CD4-positive, alpha-beta T cell treated with Interleukin-4 for 4 hours (primary cell): ENCODE measurements at regions not wholly inside any gene's neighbourhood (a gene's known extent, or its start where the extent isn't known, plus 50 kb on each side); places are given as distances from the start of the nearest gene placed in this dataset.
"Not testable (repeated sequence)": the region's sequence is repeated elsewhere in the genome, so short reads cannot be mapped to it uniquely, and the experiment has no call there.

Experiments
- DNase-seq: peaks from one replicate; pipeline ENCODE4 v3.0.0-alpha.2; 2020

- not testable (repeated sequence) for DNase-seq
Measured at GRCh38 chr16:88202856-88203681, 179.7 kb upstream of the ZNF469 start.

GRCh38 chr16:88204131-88205110 is 178.3 kb upstream of the ZNF469 start:
- not testable (repeated sequence) for DNase-seq

- DNase-seq = not testable (repeated sequence)
Measured at GRCh38 chr16:88205482-88205881, 177.3 kb upstream of the ZNF469 start.

GRCh38 chr16:88206006-88206405 is 176.8 kb upstream of the ZNF469 start:
- DNase-seq = not testable (repeated sequence)

- DNase-seq = not testable (repeated sequence)
Measured at GRCh38 chr16:88206516-88206915, 176.2 kb upstream of the ZNF469 start.

DNA sequence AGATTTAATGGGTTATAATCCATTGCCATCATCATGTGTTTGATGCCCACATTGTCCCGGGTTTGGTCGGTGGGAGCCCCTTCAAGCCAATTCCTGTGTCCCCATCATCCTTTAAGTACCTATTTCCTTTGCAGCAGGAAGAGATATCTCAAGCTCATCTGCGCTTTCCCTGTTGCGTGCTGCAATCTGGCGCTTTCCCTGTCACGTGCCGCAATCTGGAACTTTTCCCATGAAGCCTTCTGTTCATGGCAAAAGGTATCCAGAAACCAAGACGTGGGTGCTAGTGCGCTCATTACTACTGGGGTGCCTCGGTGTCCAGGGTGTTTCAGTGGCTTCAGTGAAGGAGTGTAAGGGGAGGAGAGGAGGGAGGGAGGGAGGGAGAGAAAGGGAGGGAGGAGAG is 174.6 kb upstream of the ZNF469 start:
- DNase-seq = no peak

DNA sequence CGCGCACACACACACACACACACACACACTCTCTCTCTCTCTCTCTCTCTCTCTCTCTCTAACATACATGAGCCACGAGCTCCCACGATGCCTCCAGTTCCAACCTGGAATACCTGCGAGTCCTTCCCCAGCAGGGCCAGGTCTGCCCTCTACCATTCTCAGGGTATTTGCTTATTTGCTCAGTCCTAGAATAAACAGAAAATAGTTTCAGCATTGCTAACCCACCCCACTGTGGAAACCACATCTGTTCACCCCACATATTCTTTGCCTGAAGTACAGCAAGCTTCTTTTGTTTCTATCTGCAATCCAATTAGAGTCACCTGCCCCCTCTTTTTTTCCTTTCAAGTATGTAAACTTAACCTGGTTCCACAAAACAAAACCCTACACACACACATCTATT is 174.0 kb upstream of the ZNF469 start:
- DNase-seq = not testable (repeated sequence)

GRCh38 chr16:88209579-88209978 is 173.2 kb upstream of the ZNF469 start:
- DNase-seq = not testable (repeated sequence)

DNA sequence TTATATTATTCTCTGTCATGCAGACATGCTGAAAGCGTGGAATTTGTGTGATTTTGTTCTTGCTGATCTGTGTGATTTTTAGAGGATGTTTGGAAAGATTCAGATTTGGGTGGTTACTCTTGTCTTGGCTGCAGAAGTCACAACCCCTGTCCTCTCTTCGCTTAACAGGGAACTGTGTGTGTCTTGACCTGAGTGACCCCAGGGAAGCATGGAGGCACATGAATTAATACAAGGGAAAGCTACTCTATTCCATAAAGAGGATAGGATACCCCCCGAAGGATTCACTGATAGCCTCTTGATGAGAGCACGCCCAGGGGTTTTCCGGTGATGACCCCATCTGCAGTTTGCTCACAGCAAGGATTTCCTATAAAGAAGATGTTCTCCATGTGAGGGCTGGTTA is 168.8 kb upstream of the ZNF469 start:
- DNase-seq = not testable (repeated sequence)

DNA sequence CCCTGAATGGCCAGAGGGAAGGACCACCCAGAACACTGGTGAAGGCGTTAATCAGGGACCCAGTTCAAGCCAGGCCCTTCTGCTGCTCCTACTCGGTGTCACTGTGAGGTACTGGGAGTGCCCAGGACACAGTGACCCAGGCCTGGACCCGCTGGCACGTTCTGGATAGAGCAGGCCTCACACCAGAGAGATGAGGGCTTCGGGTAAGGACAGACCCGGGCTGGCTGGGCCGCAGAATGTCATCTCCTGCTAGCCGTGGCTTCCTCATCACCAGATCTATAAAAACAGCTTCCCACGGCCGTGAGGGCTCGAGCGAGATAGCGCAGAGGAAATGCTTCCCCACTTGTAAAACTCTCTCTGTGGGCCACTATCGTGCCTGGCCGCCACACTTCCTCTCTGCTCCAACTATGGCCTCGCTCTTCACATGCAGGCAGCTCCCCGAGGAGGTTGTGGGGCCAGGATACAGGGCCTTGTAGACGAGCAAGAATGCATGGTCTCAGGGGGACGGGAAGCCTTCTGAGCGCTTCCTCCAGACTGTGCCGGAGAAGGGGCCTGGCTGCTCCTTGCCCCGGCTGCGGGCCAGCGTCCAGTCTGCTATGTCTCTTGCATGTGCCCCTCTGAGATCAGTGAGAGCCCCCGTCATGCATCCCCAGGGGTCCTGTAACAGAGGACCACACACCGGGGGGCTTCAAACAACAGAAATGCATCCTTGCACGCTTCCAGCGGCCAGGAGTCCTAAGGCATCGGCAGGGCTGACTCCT is 161.6 kb upstream of the ZNF469 start:
- DNase-seq = not testable (repeated sequence)

- DNase-seq = not testable (repeated sequence)
Measured at GRCh38 chr16:88223696-88224095, 159.1 kb upstream of the ZNF469 start.

GRCh38 chr16:88224131-88224898 is 158.4 kb upstream of the ZNF469 start:
- DNase-seq = not testable (repeated sequence)

DNA sequence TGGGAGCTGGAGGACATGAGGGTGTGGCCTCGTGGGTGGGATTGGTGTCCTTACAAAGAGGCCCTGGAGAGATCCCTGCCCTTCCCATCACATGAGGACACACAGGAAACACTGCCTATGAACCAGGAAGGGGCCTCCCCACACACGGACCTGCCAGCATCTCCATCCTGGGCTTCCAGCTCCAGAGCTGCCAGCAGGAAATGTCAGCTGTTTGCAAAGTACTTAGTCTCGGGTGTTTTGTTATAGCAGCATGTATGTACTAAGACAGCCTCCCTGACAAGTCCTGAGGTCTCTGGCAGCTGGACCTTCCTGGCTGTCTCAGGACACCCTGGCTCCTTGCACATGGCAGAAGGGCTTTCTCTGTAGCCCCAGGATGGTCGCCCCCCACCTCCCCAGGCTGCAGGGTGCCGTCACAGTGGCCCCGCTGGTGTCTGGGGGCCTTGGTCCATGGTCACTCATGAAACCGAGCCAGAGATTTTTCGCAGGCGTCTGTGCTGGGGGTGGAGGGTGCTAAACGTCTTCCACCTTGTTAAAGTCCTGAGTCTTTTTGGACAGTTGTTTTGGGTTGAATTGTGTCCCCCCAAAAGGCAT is 157.0 kb upstream of the ZNF469 start:
- not testable (repeated sequence) for DNase-seq

- not testable (repeated sequence) for DNase-seq
Measured at GRCh38 chr16:88226302-88226701, 156.5 kb upstream of the ZNF469 start.

DNA sequence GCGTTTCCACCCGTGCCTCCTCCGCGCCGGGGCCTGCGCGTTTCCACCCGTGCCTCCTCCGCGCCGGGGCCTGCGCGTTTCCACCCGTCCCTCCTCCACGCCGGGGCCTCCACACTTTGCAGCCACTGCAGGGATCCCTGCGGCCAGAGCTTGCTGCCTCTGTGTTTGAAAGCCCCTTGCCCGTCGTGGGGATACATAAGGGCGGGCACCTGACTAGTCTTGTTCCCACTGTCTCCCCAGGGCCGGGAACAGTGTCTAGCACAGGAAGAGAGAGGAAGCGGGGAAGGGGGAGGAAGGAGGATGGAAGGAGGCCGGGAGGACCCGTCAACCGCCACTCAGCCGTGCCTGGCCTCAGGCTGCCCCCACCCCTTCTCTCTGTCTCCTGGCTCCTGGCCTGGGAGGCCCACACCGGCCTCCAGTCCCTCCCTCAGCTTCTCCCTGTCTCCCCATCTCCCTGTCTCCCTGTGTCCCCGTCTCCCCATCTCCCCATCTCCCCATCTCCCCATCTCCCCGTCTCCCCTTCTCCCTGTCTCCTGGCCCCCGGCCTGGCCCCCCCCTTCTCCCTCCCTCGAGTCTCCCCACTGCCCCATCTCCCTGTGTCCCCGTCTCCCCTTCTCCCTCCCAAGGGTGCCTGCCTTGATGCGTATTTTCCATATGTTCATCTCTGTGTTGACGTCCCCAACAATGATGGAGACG is 155.6 kb upstream of the ZNF469 start:
- not testable (repeated sequence) for DNase-seq

GRCh38 chr16:88227722-88228482 is 154.9 kb upstream of the ZNF469 start:
- DNase-seq = not testable (repeated sequence)

DNA sequence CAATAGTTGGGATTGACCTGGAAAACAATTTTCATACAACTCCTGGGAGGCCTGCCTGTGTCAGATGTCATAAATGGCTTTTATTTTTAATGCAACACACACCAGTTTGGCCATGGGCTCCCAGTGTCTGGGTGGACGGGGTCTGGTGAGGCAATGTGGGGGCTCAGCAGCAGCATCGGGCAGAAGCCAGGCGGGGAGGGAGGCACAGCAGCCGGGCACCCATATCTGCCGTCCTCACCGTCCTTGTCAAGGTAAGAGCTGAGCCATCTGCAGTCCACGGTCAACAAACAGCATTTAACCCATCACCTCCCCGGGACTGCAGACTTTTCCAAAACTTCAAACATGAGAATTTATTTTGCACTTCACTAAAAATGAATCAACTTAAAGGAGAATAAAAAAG is 154.0 kb upstream of the ZNF469 start:
- DNase-seq = not testable (repeated sequence)

- DNase-seq = not testable (repeated sequence)
Measured at GRCh38 chr16:88229710-88230109, 153.0 kb upstream of the ZNF469 start.

GRCh38 chr16:88230276-88230966 is 152.3 kb upstream of the ZNF469 start:
- DNase-seq = not testable (repeated sequence)
